Body of pancreas (tissue), 4 donors: ENCODE measurements at regions not wholly inside any gene's neighbourhood (a gene's known extent, or its start where the extent isn't known, plus 50 kb on each side); places are given as distances from the start of the nearest gene placed in this dataset.

Source experiments
- ATAC-seq: fragments of 150-250 bp; one replicate; pipeline ENCODE4 v1.9.1; 2016
- DNase-seq, 4 donors: peaks; one replicate each; pipeline ENCODE4 v3.0.0-alpha.2; 2019
- H3K27ac ChIP-seq, 4 donors: fragments of 200-600 bp; sonication (generic); 1 replicate in 3 of 4; 2 replicates in 1 of 4; pipeline versions ENCODE4 v1.5.1 to v1.6.1; 2016 to 2019; ENCODE audit warnings: mild to moderate bottlenecking in 1 of 4, mixed read lengths in 1 of 4, moderate library complexity in 1 of 4
- H3K27me3 ChIP-seq, 2 donors: fragments of 200-600 bp; sonication (generic); one replicate each; pipeline ENCODE4 v1.6.0; 2016; ENCODE audit warnings: mild to moderate bottlenecking in 1 of 2
- H3K36me3 ChIP-seq, 2 donors: fragments of 200-600 bp; sonication (generic); replicated peaks in 1 of 2; 2 replicates each; pipeline ENCODE4 v1.5.1; 2016; ENCODE audit warnings: low read depth in 2 of 2; ENCODE audit not compliant: insufficient read depth in 1 of 2
- H3K4me1 ChIP-seq: fragments of 200-600 bp; sonication (generic); one replicate; pipeline ENCODE4 v1.6.0; 2016
- H3K4me3 ChIP-seq, 2 donors: fragments of 200-600 bp; sonication (generic); 1 replicate in 1 of 2; 2 replicates in 1 of 2; pipeline ENCODE4 v1.5.1; 2016 to 2019
- H3K9me3 ChIP-seq, 3 donors: fragments of 200-600 bp; sonication (generic); 1 replicate in 2 of 3; 2 replicates in 1 of 3; pipeline ENCODE4 v1.5.1; 2016
- CTCF ChIP-seq, 7 experiments: fragments of 450-650 bp in 4 of 7; fragments of 200-600 bp in 3 of 7; sonication (generic) in 3 of 7; IDR thresholded peaks; one replicate each; pipeline ENCODE4 v1.5.1; 2016 to 2019; ENCODE audit warnings: antibody characterized with exemption in 7 of 7
- POLR2A ChIP-seq, 3 donors: fragments of 450-650 bp; IDR thresholded peaks; one replicate each; pipeline ENCODE4 v1.6.1; 2016; ENCODE audit warnings: antibody characterized with exemption in 3 of 3, mild to moderate bottlenecking in 2 of 3
- WGBS, 2 donors: methylation state at CpG; one replicate each; pipeline ENCODE4 v1.1.5; 2017; 5-methylcytosine and 5-hydroxymethylcytosine counted together
- intact Hi-C: fragments of 100-400 bp; cut with DNase I; formaldehyde crosslinking; loops from one replicate; pipeline ENCODE4 v1.15.1; 2023

DNA sequence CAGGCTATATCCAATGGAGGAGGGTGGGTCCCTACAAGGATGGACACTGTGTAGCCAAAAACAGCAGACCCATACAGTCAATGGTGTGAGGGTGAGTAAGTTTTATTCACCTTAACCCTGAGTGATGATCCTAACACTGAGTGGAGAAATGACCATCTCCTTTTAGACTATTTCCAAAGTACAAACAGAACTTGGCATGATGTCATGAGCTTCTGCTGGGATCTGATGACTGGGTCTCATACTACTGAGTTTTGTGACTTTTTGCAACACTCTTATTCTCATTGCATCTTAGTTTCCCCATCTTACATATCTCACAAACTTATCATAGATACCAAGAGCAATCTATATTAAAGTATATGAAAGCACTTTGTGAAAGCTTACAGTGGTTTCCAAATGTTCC is 330.3 kb upstream of the CFAP20DC start:
- no peaks in the 10 kb centered on the region for H3K27me3 ChIP-seq
- H3K4me3 ChIP-seq: no peak overlapping the region
- intact Hi-C loops: no loop called here
- no peaks in the 10 kb centered on the region for H3K4me1 ChIP-seq
- no peak for TF ChIP-seq CTCF (IDR thresholded peaks at IDR 0.05)
- no peak for TF ChIP-seq POLR2A (IDR thresholded peaks at IDR 0.05)
- H3K27ac ChIP-seq: no peak overlapping the region
- ATAC-seq (no peak), DNase-seq (no peak)
- H3K9me3 ChIP-seq: no peaks in the 10 kb centered on the region
- no peaks in the 10 kb centered on the region for H3K36me3 ChIP-seq

DNA sequence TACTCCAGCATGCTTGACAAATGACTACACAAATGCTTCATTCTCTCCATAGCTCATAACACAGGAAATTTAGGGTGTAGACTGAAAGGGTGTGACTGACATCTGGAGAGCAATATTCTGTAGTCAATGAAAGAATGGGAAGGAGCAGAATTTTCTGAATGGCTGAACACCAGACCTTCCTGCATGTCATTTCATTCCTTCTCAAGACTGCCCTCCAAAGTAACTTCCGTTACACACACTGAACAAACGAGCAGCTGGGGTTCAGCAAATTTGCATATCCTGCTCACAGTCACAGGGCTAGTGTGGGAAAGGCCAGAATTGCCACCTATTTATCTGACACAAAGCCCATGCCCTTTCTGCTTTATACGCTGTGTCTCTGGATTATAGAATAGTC is 325.0 kb upstream of the CFAP20DC start:
- no peak for TF ChIP-seq CTCF (IDR thresholded peaks at IDR 0.05)
- no peak for TF ChIP-seq POLR2A (IDR thresholded peaks at IDR 0.05)
- H3K36me3 ChIP-seq: no peaks in the 10 kb centered on the region
- DNase-seq (no peak), ATAC-seq (no peak)
- H3K4me3 ChIP-seq: no peak overlapping the region
- WGBS, 2 donors: 42 to 48% methylated on average over 3 of the region's 3 CpGs
- H3K9me3 ChIP-seq: no peaks in the 10 kb centered on the region
- peaks cover 12% of the 10 kb centered on the region for H3K4me1 ChIP-seq
- no peaks in the 10 kb centered on the region for H3K27me3 ChIP-seq
- H3K27ac ChIP-seq: no peak overlapping the region
- intact Hi-C loops: no loop called here

- no peak for TF ChIP-seq CTCF (IDR thresholded peaks at IDR 0.05)
- no peak for TF ChIP-seq POLR2A (IDR thresholded peaks at IDR 0.05)
- ATAC-seq (no peak), DNase-seq (no peak)
- no peaks in the 10 kb centered on the region for H3K27me3 ChIP-seq
- WGBS, 2 donors: 41% methylated on average over 6 of the region's 6 CpGs
- no peaks in the 10 kb centered on the region for H3K9me3 ChIP-seq
- intact Hi-C loops: no loop called here
- H3K4me3 ChIP-seq: no peak overlapping the region
- H3K4me1 ChIP-seq: peaks cover 12% of the 10 kb centered on the region
- H3K27ac ChIP-seq: no peak overlapping the region
- no peaks in the 10 kb centered on the region for H3K36me3 ChIP-seq
Observed at GRCh38 chr3:59374091-59374817, 324.4 kb upstream of the CFAP20DC start.

GRCh38 chr3:59372346-59372745 is 322.5 kb upstream of the CFAP20DC start:
- WGBS, 2 donors: 46 to 58% methylated on average over 3 of the region's 3 CpGs
- H3K36me3 ChIP-seq: no peaks in the 10 kb centered on the region
- H3K27ac ChIP-seq: no peak overlapping the region
- H3K27me3 ChIP-seq: no peaks in the 10 kb centered on the region
- H3K9me3 ChIP-seq: no peaks in the 10 kb centered on the region
- intact Hi-C loops: no loop called here
- DNase-seq (no peak), ATAC-seq (no peak)
- TF ChIP-seq CTCF (IDR thresholded peaks at IDR 0.05) (no peak), POLR2A (IDR thresholded peaks at IDR 0.05) (no peak)
- peaks cover 12% of the 10 kb centered on the region for H3K4me1 ChIP-seq
- no peak overlapping the region for H3K4me3 ChIP-seq
